Colonic mucosa (tissue), 4 donors: ENCODE measurements at regions not wholly inside any gene's neighbourhood (a gene's known extent, or its start where the extent isn't known, plus 50 kb on each side); places are given as distances from the start of the nearest gene placed in this dataset.

Experiments
- DNase-seq: peaks from one replicate; pipeline ENCODE4 v3.0.0-alpha.2; 2020
- H3K27ac ChIP-seq: fragments of 200-600 bp; one replicate; pipeline ENCODE4 v1.8.0; 2021
- H3K27me3 ChIP-seq: fragments of 200-600 bp; one replicate; pipeline ENCODE4 v1.8.0; 2021
- H3K36me3 ChIP-seq: fragments of 200-600 bp; one replicate; pipeline ENCODE4 v1.8.0; 2021
- H3K4me1 ChIP-seq: fragments of 200-600 bp; one replicate; pipeline ENCODE4 v1.8.0; 2021; ENCODE audit warnings: mild to moderate bottlenecking
- H3K4me3 ChIP-seq: fragments of 200-600 bp; one replicate; pipeline ENCODE4 v1.8.0; 2021
- H3K9ac ChIP-seq, 2 donors: one replicate each; pipeline ENCODE4 v1.7.0; 2013; ENCODE audit warnings: control low read depth in 2 of 2, low read depth in 2 of 2, low read length in 2 of 2
- H3K9me3 ChIP-seq: fragments of 200-600 bp; one replicate; pipeline ENCODE4 v1.8.0; 2021
- intact Hi-C: fragments of 100-400 bp; cut with DNase I; formaldehyde crosslinking; loops from one replicate; pipeline ENCODE4 v1.14.1; 2022
- TF ChIP-seq, protein P1 (sequence below): fragments of 200-600 bp; IDR thresholded peaks from one replicate; pipeline ENCODE4 v1.8.0; 2022; ENCODE audit warnings: antibody characterized with exemption, mild to moderate bottlenecking
- donor health status: healthy.
- donor health status: DM: no; HTN: no; CAD: no.
- donor health status: DM: no; HTN: no; CAD: no.

GRCh38 chr6:5946701-5947100, 60.0 kb downstream of the NRN1 start:
- H3K27ac ChIP-seq: no peak overlapping the region
- no peaks in the 10 kb centered on the region for H3K4me1 ChIP-seq
- no peak overlapping the region for H3K4me3 ChIP-seq
- no peak for DNase-seq
- H3K36me3 ChIP-seq: no peaks in the 10 kb centered on the region
- no peak overlapping the region for H3K9ac ChIP-seq
- H3K9me3 ChIP-seq: no peaks in the 10 kb centered on the region
- intact Hi-C loops: no loop called here
- H3K27me3 ChIP-seq: no peaks in the 10 kb centered on the region
- TF ChIP-seq, protein P1, sequence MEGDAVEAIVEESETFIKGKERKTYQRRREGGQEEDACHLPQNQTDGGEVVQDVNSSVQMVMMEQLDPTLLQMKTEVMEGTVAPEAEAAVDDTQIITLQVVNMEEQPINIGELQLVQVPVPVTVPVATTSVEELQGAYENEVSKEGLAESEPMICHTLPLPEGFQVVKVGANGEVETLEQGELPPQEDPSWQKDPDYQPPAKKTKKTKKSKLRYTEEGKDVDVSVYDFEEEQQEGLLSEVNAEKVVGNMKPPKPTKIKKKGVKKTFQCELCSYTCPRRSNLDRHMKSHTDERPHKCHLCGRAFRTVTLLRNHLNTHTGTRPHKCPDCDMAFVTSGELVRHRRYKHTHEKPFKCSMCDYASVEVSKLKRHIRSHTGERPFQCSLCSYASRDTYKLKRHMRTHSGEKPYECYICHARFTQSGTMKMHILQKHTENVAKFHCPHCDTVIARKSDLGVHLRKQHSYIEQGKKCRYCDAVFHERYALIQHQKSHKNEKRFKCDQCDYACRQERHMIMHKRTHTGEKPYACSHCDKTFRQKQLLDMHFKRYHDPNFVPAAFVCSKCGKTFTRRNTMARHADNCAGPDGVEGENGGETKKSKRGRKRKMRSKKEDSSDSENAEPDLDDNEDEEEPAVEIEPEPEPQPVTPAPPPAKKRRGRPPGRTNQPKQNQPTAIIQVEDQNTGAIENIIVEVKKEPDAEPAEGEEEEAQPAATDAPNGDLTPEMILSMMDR: no peak

GRCh38 chr6:5946181-5946580, 60.5 kb downstream of the NRN1 start:
- Histone ChIP-seq H3K27me3 (no peaks in the 10 kb centered on the region), H3K9me3 (no peaks in the 10 kb centered on the region), H3K27ac (no peak overlapping the region), H3K9ac (no peak overlapping the region), H3K4me3 (no peak overlapping the region), H3K4me1 (no peaks in the 10 kb centered on the region), H3K36me3 (no peaks in the 10 kb centered on the region)
- TF ChIP-seq, protein P1: no peak
- no peak for DNase-seq
- intact Hi-C loops: no loop called here

- Histone ChIP-seq H3K9ac (no peak overlapping the region), H3K27ac (no peak overlapping the region), H3K9me3 (no peaks in the 10 kb centered on the region), H3K27me3 (no peaks in the 10 kb centered on the region), H3K4me3 (no peak overlapping the region), H3K36me3 (no peaks in the 10 kb centered on the region), H3K4me1 (no peaks in the 10 kb centered on the region)
- TF ChIP-seq, protein P1: no peak
- intact Hi-C loops: no loop called here
- no peak for DNase-seq
These were observed 63.1 kb downstream of the NRN1 start for GRCh38 chr6:5943591-5943990.

GRCh38 chr6:5942591-5942990, 64.1 kb downstream of the NRN1 start:
- TF ChIP-seq, protein P1: no peak
- intact Hi-C loops: no loop called here
- Histone ChIP-seq H3K4me1 (no peaks in the 10 kb centered on the region), H3K9ac (no peak overlapping the region), H3K27ac (no peak overlapping the region), H3K36me3 (no peaks in the 10 kb centered on the region), H3K9me3 (no peaks in the 10 kb centered on the region), H3K27me3 (no peaks in the 10 kb centered on the region), H3K4me3 (no peak overlapping the region)
- no peak for DNase-seq

DNA sequence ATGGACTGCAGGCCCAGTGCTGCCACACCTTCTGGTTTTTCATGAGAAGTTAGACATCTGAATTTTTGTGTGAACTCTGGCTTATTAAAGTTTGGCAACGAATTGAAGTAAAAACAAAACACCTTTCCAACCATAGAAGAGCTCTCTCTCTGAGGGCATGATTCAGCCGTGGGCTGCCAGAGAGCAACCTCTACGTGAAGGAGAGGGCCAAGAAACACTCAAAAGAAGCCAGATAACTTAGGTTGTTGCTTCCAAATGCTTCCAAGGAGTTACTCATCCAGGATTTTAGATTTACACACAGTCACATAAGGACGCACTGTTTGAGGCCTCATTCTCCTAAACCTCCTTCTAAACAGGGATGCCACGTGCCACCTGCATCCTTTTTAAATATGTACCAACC, 65.5 kb downstream of the NRN1 start:
- Histone ChIP-seq H3K4me3 (no peak overlapping the region), H3K27me3 (no peaks in the 10 kb centered on the region), H3K36me3 (no peaks in the 10 kb centered on the region), H3K9ac (no peak overlapping the region), H3K4me1 (no peaks in the 10 kb centered on the region), H3K9me3 (no peaks in the 10 kb centered on the region), H3K27ac (no peak overlapping the region)
- DNase-seq: no peak
- intact Hi-C loops: no loop called here
- TF ChIP-seq, protein P1: no peak

- TF ChIP-seq, protein P1: no peak
- H3K9me3 ChIP-seq: no peaks in the 10 kb centered on the region
- intact Hi-C loops: no loop called here
- DNase-seq: no peak
- H3K4me3 ChIP-seq: no peak overlapping the region
- H3K27me3 ChIP-seq: no peaks in the 10 kb centered on the region
- no peak overlapping the region for H3K27ac ChIP-seq
- H3K36me3 ChIP-seq: no peaks in the 10 kb centered on the region
- no peaks in the 10 kb centered on the region for H3K4me1 ChIP-seq
- no peak overlapping the region for H3K9ac ChIP-seq
These were observed 67.8 kb downstream of the NRN1 start for GRCh38 chr6:5938934-5939333.
